Activated CD4-positive, CD25-positive, alpha-beta regulatory T cell treated with anti-CD3 and anti-CD28 coated beads, Interleukin-2, amount 50 U/mL, for 16 hours (primary cell): ENCODE measurements at regions not wholly inside any gene's neighbourhood (a gene's known extent, or its start where the extent isn't known, plus 50 kb on each side); places are given as distances from the start of the nearest gene placed in this dataset.
"Not testable (repeated sequence)": the region's sequence is repeated elsewhere in the genome, so short reads cannot be mapped to it uniquely, and the experiment has no call there.

Experiments
- DNase-seq: peaks from one replicate; pipeline ENCODE4 v3.0.0-alpha.2; 2020; ENCODE audit warnings: low read depth, low spot score

GRCh38 chr19:23984911-23985310 is 70.2 kb downstream of the ZNF726 start:
- not testable (repeated sequence) for DNase-seq

DNA sequence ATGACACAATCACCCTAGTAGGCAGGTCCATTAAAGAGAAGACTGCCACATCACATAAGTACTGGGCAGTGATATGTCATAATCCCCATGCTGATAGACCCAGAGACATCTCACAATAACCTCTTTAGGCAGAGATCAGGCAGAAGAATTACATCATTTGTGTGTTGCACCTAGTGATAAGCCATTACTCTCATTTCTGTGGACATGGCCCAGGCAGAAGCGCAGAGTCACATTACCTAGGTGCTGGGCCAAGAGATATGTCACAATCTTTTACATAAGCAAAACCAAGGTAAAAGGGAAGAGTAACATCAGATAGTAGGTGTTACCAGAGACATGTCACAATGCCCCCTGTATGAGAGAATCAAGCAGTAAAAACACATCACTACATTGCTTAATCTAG is 71.9 kb downstream of the ZNF726 start:
- DNase-seq, result no peak

DNA sequence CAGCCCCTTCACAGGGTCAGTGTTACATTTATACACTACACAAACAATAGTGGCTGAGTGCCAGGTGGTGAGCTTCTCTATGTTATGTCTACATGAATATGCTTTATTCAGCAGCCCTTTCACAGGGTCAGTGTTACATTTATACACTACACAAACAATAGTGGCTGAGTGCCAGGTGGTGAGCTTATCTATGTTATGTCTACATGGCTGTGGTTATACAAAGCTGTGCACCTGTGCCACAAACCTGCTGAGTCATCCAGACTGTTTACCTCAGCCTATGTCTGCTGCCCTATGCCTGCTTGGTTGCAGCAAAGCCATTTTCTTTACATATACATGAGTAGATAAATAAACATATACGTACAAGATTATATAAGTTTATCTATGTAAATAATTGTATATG is 76.5 kb downstream of the ZNF726 start:
- DNase-seq, result no peak

GRCh38 chr19:23992348-23992747 is 77.7 kb downstream of the ZNF726 start:
- no peak for DNase-seq

DNA sequence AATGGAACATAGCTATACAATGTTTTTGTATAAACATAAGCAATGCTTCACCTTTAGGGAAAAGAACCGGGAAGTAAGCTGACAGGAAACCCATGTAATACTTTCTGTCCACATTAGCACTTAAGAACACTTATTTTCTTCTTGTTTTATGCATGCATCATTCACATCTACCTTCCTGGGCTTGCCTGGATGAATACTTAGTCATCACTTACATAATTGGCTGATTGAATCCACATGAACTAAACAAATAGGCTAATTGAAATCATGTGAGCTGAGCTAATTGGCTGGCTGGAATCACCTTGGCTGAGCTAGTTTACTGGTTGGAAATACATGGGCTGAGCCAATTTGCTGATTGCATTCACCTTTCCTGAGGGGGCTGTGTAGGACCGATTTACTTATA is 78.8 kb downstream of the ZNF726 start:
- DNase-seq, result no peak

DNA sequence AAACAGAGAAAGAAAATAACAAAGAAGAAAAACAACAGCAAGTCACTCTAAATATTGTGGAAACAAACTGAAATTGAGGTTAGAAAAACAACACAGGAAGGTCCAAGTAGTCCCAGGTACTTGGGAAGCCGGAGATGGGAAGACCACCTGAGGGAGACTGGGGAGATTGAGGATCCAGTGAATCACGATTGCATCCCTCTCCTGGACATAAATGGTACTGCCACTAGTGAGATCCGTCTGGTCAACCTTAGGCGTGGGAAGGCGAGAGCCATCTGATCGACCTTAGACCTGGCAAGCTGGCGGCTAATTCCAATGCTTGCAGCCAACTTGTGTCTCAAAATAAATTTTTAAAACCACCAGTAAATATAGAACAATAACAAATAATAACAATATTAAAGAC is 81.9 kb downstream of the ZNF726 start:
- no peak for DNase-seq

GRCh38 chr19:23998568-23998967 is 83.9 kb downstream of the ZNF726 start:
- DNase-seq, result no peak

GRCh38 chr19:23999821-24000610 is 85.3 kb downstream of the ZNF726 start:
- no peak for DNase-seq

GRCh38 chr19:24000656-24001055 is 86.0 kb downstream of the ZNF726 start:
- DNase-seq, result no peak

DNA sequence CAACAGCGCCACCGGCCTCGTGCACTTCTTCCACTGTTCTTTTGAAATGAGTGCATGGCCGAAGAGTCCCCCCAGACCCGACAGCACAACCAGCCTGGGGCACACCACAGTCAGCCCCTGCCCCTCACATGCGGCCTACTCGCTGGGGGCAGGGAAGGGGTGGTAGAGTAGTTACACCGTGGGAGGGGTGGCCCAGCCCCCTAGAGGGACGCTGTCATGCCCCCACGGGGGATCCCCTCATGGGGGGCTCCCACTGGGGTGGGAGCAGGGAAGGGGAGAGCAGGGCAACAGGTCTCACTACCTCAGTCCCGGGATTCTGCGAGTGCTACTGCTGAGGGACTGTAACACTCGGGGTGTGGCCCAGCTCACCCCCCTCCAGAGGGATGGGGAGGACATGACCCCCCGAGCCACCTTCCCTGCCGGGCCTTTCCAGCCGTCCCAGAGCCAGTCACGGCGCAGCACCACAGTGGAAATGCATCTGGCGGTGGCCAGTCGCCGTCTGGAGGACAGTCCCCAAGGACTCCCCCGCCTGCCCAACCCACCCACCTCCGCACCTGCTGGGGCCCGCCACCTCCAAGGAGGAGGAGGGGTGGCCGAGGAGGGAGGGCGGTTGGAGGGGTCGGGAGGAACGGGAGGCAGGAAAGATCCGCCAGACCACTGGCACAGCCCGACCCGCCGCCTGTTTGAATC is 84.6 kb upstream of the ZNF254 start:
- no peak for DNase-seq

DNA sequence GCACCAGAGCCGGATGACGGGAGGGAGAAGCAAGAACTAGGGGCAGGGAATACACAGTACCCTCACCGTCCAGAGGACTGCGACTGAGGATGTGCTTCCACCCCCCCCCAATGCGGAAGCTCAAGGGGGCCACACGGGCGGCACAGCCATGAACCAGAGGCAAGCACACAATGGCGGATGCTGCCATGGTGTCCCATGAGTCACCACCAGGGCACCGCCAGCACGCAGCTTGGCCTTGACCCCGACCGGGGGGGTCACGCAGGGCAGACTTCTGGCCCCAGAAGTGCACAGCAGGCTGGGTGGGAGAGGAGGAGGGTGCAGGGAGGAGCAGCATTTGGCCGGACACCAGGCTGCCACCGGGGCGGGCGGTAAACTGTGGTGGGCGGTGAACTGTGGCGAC is 83.5 kb upstream of the ZNF254 start:
- no peak for DNase-seq

DNA sequence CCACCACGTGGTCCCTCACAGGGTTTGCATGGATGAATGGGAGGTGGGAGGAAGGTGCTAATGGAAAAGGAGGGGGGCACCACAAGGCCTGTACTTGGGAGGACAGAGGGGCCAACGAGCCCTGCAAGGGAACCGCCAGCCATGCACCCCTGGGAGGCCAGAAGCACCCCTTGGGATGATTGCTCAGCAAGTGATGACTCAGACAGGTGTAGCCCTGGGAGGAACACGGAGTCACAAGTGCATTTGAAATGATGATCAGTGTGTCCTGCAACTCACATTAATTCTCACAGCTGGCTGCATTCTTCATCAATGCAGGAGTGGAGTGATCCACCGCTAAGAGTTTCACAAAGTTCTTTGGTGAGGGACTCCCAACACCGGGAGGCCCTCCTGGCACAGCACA is 82.8 kb upstream of the ZNF254 start:
- DNase-seq, result no peak

DNA sequence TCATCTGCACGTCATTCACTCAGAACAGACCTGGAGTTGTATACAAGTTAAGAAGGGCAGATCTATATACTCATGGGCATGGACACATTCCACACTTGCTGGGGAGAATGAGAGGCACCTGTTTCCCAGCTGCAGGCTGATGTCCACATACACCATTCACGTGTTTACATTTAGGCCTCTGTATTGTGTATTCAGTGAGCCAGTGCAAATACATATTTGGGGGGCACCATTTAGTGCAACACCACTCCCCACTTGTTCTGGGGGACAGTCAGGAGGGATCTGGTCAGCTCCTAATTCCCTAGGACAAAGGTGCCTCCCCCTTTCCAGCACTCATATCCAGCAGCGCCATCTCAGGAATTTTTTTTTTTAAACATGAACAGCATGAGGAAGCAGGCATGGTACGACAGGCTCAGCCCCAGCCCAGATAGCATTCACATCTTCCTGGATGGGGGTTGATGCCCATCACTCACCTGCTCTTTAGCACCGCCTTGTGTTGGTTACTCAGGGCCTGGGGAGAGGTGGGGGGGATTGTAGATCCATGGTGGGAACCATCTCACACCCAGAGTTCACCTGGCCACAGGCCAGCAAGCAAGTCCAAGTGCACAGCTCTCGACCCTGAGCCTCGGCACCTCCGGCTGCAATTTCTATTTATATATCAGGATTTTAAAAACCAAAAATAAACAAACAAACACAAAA is 56.9 kb upstream of the ZNF254 start:
- no peak for DNase-seq

DNA sequence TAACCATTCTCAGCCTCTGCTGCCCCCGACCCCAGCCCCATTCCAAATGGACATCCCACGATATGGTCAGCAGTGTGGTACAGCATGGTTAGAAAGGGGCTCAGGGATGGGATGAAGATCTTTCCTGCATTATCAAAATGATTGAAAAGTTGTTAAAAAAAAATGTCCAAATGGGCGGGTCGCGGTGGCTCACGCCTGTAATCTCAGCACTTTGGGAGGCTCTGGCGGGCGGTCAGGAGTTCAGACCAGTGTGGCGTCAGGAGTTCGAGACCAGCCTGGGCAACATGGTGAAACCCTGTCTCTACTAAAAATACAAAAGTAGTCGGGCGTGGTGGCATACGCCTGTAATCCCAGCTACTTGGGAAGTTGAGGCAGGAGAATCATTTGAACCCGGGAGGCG is 54.3 kb upstream of the ZNF254 start:
- no peak for DNase-seq

DNA sequence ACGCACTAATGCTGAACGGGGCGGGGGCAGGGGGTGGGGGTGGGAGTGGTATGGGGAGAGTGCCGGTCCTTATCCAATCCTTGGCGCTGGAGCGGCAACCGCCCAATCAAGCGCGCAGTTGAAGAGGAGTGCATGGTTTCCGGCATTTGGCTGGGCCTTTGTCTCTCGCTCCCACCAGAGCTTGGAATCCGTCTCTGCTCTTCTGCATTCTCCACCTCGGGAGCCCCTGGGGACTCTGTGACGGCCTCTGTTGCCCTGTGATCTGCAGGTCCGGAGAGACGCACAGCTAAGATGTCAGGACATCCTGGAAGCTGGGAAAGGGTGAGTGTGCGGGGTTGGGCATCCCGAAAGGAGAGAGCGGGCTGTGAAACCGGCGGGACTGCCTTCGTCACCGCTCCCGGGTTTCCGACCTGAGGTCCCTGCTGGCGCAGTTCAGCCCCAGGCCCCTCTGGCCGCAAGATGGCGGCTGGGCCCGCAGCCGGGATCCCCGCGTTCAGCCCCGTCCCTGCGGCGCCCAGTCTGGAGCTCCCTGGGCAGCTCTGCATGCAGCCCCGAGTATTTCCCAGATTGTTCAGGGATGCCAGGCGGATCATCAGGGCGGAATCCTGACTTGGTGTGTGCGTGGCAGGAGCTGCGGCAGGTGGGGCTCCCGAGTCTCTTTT is 53.6 kb upstream of the ZNF254 start:
- peak; percentile 72 for DNase-seq

- DNase-seq, result no peak
These were observed 53.0 kb upstream of the ZNF254 start for GRCh38 chr19:24033963-24034342.

- DNase-seq, result not testable (repeated sequence)
These were observed 51.6 kb upstream of the ZNF254 start for GRCh38 chr19:24035261-24035880.
